CD14-positive monocyte (primary cell): ENCODE measurements at regions not wholly inside any gene's neighbourhood (a gene's known extent, or its start where the extent isn't known, plus 50 kb on each side); places are given as distances from the start of the nearest gene placed in this dataset.

Experiments used
- DNase-seq, 3 donors: peaks; one replicate each; pipeline ENCODE4 v3.0.0-alpha.2; 2011 to 2022
- H2AFZ ChIP-seq: 2 replicates; pipeline ENCODE4 v1.6.0; 2012; ENCODE audit warnings: mild to moderate bottlenecking, low read depth, low read length, inconsistent platforms; ENCODE audit not compliant: insufficient read depth, poor library complexity, severe bottlenecking
- H3K27ac ChIP-seq, 2 donors: 1 replicate in 1 of 2; 2 replicates in 1 of 2; pipeline ENCODE4 v1.5.1; 2012 to 2013; ENCODE audit warnings: low read length in 2 of 2, control low read depth in 1 of 2, inconsistent platforms in 1 of 2, low read depth in 1 of 2, mild to moderate bottlenecking in 1 of 2
- H3K27me3 ChIP-seq, 2 donors: one replicate each; pipeline versions ENCODE4 v1.6.0 to v1.6.1; 2011 to 2013; ENCODE audit warnings: low read length in 2 of 2; ENCODE audit not compliant: control insufficient read depth in 2 of 2, insufficient read depth in 2 of 2
- H3K36me3 ChIP-seq, 2 donors: replicated peaks in 1 of 2; 1 replicate in 1 of 2; 2 replicates in 1 of 2; pipeline versions ENCODE4 v1.5.1 to v1.6.1; 2012 to 2013; ENCODE audit warnings: low read length in 2 of 2, control low read depth in 1 of 2, inconsistent platforms in 1 of 2, mild to moderate bottlenecking in 1 of 2; ENCODE audit not compliant: insufficient read depth in 2 of 2, control insufficient read depth in 1 of 2
- H3K4me1 ChIP-seq, 2 donors: 1 replicate in 1 of 2; 2 replicates in 1 of 2; pipeline versions ENCODE4 v1.5.1 to v1.6.1; 2012 to 2013; ENCODE audit warnings: low read length in 2 of 2, control low read depth in 1 of 2, inconsistent platforms in 1 of 2, mild to moderate bottlenecking in 1 of 2, moderate library complexity in 1 of 2; ENCODE audit not compliant: insufficient read depth in 2 of 2, control insufficient read depth in 1 of 2
- H3K4me2 ChIP-seq: replicated peaks from 2 replicates; pipeline ENCODE3; 2012; ENCODE audit warnings: low read length, moderate library complexity, mild to moderate bottlenecking; ENCODE audit not compliant: poor library complexity, severe bottlenecking; ENCODE audit errors: extremely low read depth
- H3K4me3 ChIP-seq, 3 experiments: fragments of 200-600 bp in 1 of 3; sonication (generic) in 1 of 3; replicated peaks in 1 of 3; 1 replicate in 2 of 3; 2 replicates in 1 of 3; pipeline ENCODE4 v1.5.1; 2011 to 2013; ENCODE audit warnings: low read length in 3 of 3, mild to moderate bottlenecking in 3 of 3, control low read depth in 2 of 3, low read depth in 2 of 3, inconsistent platforms in 1 of 3, moderate library complexity in 1 of 3
- H3K79me2 ChIP-seq: 2 replicates; pipeline ENCODE4 v1.6.0; 2012; ENCODE audit warnings: mild to moderate bottlenecking, control low read depth, inconsistent platforms, low read length, moderate library complexity; ENCODE audit not compliant: insufficient read depth
- H3K9ac ChIP-seq: 2 replicates; pipeline ENCODE4 v1.6.0; 2017; ENCODE audit warnings: low read length, mild to moderate bottlenecking; ENCODE audit not compliant: insufficient read depth, poor library complexity, severe bottlenecking
- H3K9me3 ChIP-seq, 2 donors: replicated peaks in 1 of 2; 1 replicate in 1 of 2; 2 replicates in 1 of 2; pipeline versions ENCODE4 v1.5.1 to v1.6.1; 2012 to 2013; ENCODE audit warnings: low read length in 2 of 2, control low read depth in 1 of 2; ENCODE audit not compliant: control insufficient read depth in 1 of 2, insufficient read depth in 1 of 2
- H4K20me1 ChIP-seq: 2 replicates; pipeline ENCODE4 v1.6.0; 2012; ENCODE audit warnings: mild to moderate bottlenecking, low read length, control low read depth, moderate library complexity; ENCODE audit not compliant: insufficient read depth
- H3K27ac Mint-ChIP-seq, 7 donors: one replicate each; pipeline ENCODE4 v1.8.0; 2020; ENCODE audit warnings: mild to moderate bottlenecking in 7 of 7, mixed read lengths in 7 of 7, moderate library complexity in 6 of 7, inconsistent platforms in 2 of 7
- H3K27me3 Mint-ChIP-seq, 3 donors: one replicate each; pipeline ENCODE4 v1.8.0; 2021 to 2022; ENCODE audit warnings: low read depth in 3 of 3, mild to moderate bottlenecking in 3 of 3, mixed read lengths in 3 of 3, moderate library complexity in 3 of 3, inconsistent platforms in 1 of 3
- H3K36me3 Mint-ChIP-seq, 2 donors: one replicate each; pipeline ENCODE4 v1.8.0; 2020; ENCODE audit warnings: mixed read lengths in 2 of 2, inconsistent platforms in 1 of 2, mild to moderate bottlenecking in 1 of 2
- H3K4me1 Mint-ChIP-seq: one replicate; pipeline ENCODE4 v1.8.0; 2020; ENCODE audit warnings: mild to moderate bottlenecking, mixed read lengths
- H3K4me3 Mint-ChIP-seq, 2 donors: one replicate each; pipeline ENCODE4 v1.8.0; 2020; ENCODE audit warnings: mild to moderate bottlenecking in 2 of 2, mixed read lengths in 2 of 2, moderate library complexity in 1 of 2
- H3K9me3 Mint-ChIP-seq, 7 donors: one replicate each; pipeline ENCODE4 v1.8.0; 2020 to 2022; ENCODE audit warnings: mixed read lengths in 7 of 7, mild to moderate bottlenecking in 6 of 7, moderate library complexity in 6 of 7, inconsistent platforms in 2 of 7
- WGBS: methylation state at CpG from one replicate; pipeline ENCODE4 v1.1.5; 2013; ENCODE audit warnings: missing lambda C conversion rate; ENCODE audit not compliant: insufficient coverage; 5-methylcytosine and 5-hydroxymethylcytosine counted together
- intact Hi-C, 2 donors: fragments of 100-400 bp; cut with micrococcal nuclease; formaldehyde crosslinking; loops; one replicate each; pipeline versions ENCODE4 v1.15.0 to v1.15.1; 2023
- TF ChIP-seq, protein P1 (sequence below): fragments of 200-600 bp; IDR thresholded peaks from one replicate; pipeline ENCODE4 v1.8.0; 2022; ENCODE audit warnings: antibody characterized with exemption, mild to moderate bottlenecking

DNA sequence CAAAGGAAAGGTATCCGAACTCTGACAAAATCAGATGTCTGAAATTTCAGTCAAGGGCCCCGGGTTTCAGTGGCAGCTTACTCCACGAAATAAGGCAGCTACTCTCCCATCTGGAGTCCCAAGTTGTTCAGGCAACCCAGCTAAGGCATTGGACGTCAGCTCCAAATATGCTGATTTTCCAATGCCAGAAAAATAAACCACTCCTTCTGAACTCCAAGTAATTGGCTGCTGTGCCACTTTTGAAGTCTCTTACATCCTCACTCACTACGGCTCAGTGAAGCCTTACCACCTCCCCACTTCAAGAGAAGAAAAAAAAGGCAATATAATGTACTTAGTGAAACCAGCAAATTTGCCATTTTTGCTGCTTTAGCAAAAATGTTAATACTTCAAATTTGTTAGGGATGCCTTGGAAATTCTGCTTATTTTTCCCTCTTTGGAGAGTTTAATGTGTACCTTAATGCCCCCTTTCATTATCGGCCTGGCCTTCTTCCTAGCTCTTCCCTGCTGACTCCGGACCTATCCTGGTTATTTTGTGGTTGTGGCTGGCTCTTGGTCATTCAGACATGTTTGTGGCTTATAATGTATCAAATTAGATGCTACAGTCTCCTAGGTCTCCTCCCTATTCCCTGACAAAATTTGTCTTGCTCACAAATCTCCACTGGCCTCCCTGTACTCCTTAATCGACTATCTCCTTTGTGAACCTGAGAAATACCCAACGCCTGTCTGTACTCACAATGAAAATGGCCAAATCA lies 589.2 kb upstream of the ZEB2 start:
- Mint-ChIP-seq H3K4me1 (peaks cover 9% of the 10 kb centered on the region), H3K36me3 (no peaks in the 10 kb centered on the region), H3K27ac (no peak overlapping the region), H3K4me3 (no peak overlapping the region), H3K27me3 (peaks cover 0 to 1% (median 0%) of the 10 kb centered on the region in 3 donors), H3K9me3 (peaks cover 0 to 3% (median 1%) of the 10 kb centered on the region in 7 donors)
- H3K27ac ChIP-seq, result no peak overlapping the region
- H3K36me3 ChIP-seq, result no peaks in the 10 kb centered on the region
- no peaks in the 10 kb centered on the region for H3K9me3 ChIP-seq
- no peak overlapping the region for H3K4me2 ChIP-seq
- no peaks in the 10 kb centered on the region for H4K20me1 ChIP-seq
- intact Hi-C loops, result no loop called here
- WGBS, result 96% methylated on average over 6 of the region's 9 CpGs
- no peaks in the 10 kb centered on the region for H3K27me3 ChIP-seq
- no peak overlapping the region for H3K9ac ChIP-seq
- no peak overlapping the region for H3K4me3 ChIP-seq
- TF ChIP-seq, protein P1, sequence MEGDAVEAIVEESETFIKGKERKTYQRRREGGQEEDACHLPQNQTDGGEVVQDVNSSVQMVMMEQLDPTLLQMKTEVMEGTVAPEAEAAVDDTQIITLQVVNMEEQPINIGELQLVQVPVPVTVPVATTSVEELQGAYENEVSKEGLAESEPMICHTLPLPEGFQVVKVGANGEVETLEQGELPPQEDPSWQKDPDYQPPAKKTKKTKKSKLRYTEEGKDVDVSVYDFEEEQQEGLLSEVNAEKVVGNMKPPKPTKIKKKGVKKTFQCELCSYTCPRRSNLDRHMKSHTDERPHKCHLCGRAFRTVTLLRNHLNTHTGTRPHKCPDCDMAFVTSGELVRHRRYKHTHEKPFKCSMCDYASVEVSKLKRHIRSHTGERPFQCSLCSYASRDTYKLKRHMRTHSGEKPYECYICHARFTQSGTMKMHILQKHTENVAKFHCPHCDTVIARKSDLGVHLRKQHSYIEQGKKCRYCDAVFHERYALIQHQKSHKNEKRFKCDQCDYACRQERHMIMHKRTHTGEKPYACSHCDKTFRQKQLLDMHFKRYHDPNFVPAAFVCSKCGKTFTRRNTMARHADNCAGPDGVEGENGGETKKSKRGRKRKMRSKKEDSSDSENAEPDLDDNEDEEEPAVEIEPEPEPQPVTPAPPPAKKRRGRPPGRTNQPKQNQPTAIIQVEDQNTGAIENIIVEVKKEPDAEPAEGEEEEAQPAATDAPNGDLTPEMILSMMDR, result no peak
- no peak overlapping the region for H2AFZ ChIP-seq
- H3K4me1 ChIP-seq, result no peaks in the 10 kb centered on the region
- DNase-seq, result no peak
- H3K79me2 ChIP-seq, result no peaks in the 10 kb centered on the region

DNA sequence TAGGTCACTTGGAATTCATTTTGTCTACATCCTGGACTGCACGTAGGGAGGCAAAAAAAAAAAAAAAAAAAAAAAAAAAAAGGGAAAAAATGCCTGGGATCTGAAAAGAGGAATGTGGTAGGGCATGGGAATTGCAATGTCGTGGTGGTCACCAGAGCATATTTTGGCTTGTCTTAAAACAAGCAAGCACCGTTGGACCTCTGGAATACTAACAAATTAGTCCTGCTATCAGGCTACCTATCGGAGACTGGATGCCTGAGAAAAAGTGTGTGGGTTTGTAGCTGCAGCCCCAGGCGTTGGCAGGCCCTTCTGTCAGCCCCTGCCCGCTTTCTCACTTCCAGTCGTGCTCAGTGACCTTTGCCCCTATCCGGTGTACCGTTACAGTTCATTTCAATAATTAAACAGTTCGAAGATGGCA lies 588.5 kb upstream of the ZEB2 start:
- Mint-ChIP-seq H3K4me1 (peaks cover 4% of the 10 kb centered on the region), H3K9me3 (peaks cover 0 to 3% (median 2%) of the 10 kb centered on the region in 7 donors), H3K27ac (no peak overlapping the region), H3K4me3 (no peak overlapping the region), H3K27me3 (peaks cover 0 to 1% (median 0%) of the 10 kb centered on the region in 3 donors), H3K36me3 (no peaks in the 10 kb centered on the region)
- Histone ChIP-seq H3K9ac (no peak overlapping the region), H4K20me1 (no peaks in the 10 kb centered on the region), H3K27ac (no peak overlapping the region), H3K36me3 (no peaks in the 10 kb centered on the region), H3K4me3 (no peak overlapping the region), H3K4me1 (no peaks in the 10 kb centered on the region), H3K27me3 (no peaks in the 10 kb centered on the region), H2AFZ (no peak overlapping the region), H3K79me2 (no peaks in the 10 kb centered on the region), H3K4me2 (no peak overlapping the region), H3K9me3 (no peaks in the 10 kb centered on the region)
- WGBS, result 98% methylated on average over 7 of the region's 10 CpGs
- TF ChIP-seq, protein P1, result no peak
- no peak for DNase-seq
- intact Hi-C loops, result no loop called here
